Activated T-cell treated with anti-CD3 and anti-CD28 coated beads for 24 hours (primary cell): ENCODE measurements at regions not wholly inside any gene's neighbourhood (a gene's known extent, or its start where the extent isn't known, plus 50 kb on each side); places are given as distances from the start of the nearest gene placed in this dataset.

Source experiments
- DNase-seq: peaks from one replicate; pipeline ENCODE4 v3.0.0-alpha.2; 2020; ENCODE audit warnings: low read depth

- no peak for DNase-seq
These were observed 88.7 kb upstream of the HDAC4 start for GRCh38 chr2:239489481-239489880.

- DNase-seq, result no peak
These were observed 87.3 kb upstream of the HDAC4 start for GRCh38 chr2:239488125-239488524.

- DNase-seq, result no peak
These were observed 86.5 kb upstream of the HDAC4 start for GRCh38 chr2:239487272-239487671.

- no peak for DNase-seq
These were observed 84.8 kb upstream of the HDAC4 start for GRCh38 chr2:239485622-239486021.

GRCh38 chr2:239484571-239485355 is 83.9 kb upstream of the HDAC4 start:
- no peak for DNase-seq

- DNase-seq, result no peak
These were observed 82.2 kb upstream of the HDAC4 start for GRCh38 chr2:239482778-239483712.

- no peak for DNase-seq
These were observed 78.7 kb upstream of the HDAC4 start for GRCh38 chr2:239479471-239479870.

- no peak for DNase-seq
These were observed 76.8 kb upstream of the HDAC4 start for GRCh38 chr2:239477591-239477990.

GRCh38 chr2:239476757-239477585 is 76.2 kb upstream of the HDAC4 start:
- DNase-seq, result no peak

GRCh38 chr2:239476029-239476756 is 75.4 kb upstream of the HDAC4 start:
- DNase-seq, result no peak

- DNase-seq, result no peak
These were observed 74.6 kb upstream of the HDAC4 start for GRCh38 chr2:239475161-239476028.

GRCh38 chr2:239473211-239473805 is 72.5 kb upstream of the HDAC4 start:
- no peak for DNase-seq

GRCh38 chr2:239472235-239472775 is 71.5 kb upstream of the HDAC4 start:
- DNase-seq, result no peak

- DNase-seq, result no peak
These were observed 70.4 kb upstream of the HDAC4 start for GRCh38 chr2:239471011-239471792.

- no peak for DNase-seq
These were observed 69.5 kb upstream of the HDAC4 start for GRCh38 chr2:239470151-239470900.

GRCh38 chr2:239469106-239469960 is 68.5 kb upstream of the HDAC4 start:
- no peak for DNase-seq

GRCh38 chr2:239468491-239469105 is 67.8 kb upstream of the HDAC4 start:
- no peak for DNase-seq
